DMS53 treated with DMSO at 0.1 percent for 48 hours (cell line): ENCODE measurements at regions not wholly inside any gene's neighbourhood (a gene's known extent, or its start where the extent isn't known, plus 50 kb on each side); places are given as distances from the start of the nearest gene placed in this dataset.

Source experiments
- DNase-seq: peaks from one replicate; lab custom pipeline; 2025; ENCODE audit not compliant: unreplicated experiment; lab: John Stamatoyannopoulos, UW

DNA sequence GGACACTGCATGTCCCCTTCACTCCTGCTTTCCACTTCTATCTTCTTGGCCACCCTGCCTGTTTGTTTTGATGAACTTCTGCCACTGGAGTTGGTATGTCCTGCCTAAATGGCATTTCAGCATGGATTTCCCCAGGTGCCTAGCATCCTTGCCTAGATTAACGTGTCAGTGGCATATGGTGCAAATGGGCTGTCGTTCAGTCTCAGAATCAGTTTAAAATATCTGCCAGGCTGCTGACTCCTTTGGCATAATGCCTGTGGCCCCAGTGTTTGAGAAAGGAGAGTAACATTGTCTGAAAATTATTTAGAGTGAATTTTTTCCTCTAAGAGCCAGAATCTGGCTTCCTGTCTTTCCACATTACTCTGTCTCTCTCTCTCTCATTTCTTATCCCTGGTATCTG, 64.9 kb upstream of the BARHL2 start:
- no peak for DNase-seq

DNA sequence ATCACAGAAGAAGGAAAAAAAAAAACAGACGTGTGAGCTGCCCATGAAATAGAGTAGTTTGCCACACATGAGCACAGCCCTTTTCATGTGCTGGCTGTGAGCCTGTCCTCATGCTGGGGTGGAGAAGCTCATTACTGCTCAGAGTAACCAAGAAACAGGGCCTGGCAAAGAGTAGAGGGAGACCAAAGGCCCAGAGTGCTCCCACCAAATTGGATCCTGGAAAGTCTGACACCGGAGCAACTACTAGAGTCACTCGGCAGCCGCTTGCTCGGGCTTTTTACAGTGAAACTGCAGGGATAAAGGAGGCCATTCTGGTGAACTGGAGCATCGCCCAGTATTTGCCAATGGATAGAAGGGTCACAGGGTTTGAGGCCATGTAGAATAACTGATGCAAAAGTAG, 64.4 kb upstream of the BARHL2 start:
- DNase-seq = no peak

DNA sequence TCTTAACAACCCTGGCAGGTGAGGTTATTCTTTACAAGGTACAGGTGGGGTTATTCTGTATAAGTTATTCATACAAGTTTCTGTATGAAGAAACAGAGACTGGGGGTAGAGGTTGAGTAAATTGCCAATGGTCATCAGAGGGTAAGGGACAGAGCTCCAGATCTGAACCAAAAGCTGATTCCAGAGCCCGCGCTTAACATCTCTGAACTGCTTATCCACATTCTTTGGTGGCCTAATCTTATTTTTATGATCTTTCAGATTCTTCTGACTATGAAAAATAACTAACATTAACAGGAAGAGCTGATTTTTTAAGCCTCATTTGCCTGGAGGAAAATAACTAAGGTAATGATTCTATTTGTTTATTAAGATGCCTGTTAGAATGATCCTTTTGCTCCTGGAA, 63.9 kb upstream of the BARHL2 start:
- no peak for DNase-seq

DNA sequence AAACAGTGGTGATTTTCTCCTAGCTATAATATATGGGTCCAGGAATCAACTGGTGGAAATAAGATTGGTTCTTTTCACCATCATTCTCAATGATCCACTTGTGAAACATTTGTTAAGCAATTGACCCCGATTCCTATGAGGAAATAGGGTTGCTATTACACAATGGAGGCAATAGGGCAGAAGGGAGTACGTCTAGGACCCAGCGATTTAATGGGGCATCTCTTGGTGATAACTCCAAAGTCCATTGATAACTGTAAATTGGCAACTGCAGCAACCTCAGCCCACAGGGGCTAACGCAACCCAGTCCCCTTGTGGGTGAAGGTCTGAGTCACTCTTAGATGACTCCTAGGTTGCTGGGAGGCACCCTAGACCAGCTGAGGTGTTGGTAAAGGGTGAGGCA, 62.5 kb upstream of the BARHL2 start:
- no peak for DNase-seq

DNA sequence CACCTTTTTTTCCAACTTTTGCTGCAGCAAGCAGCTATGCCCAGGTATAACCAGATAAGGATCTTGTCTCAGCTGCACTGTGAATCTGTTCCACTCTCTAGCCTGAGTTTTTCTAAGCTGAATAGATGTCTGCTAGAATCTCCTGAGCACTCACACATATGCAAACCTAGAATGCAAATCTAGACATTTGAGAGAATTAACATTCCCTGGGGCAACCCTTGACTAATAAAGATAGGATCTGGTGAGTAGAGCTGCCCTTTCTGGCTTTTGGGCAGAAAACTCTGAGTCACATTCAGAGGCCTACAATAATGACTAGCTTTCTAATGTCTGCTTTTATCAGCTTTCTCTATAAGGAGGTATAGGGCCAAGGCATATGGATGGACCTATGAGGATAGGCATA, 61.4 kb upstream of the BARHL2 start:
- no peak for DNase-seq

DNA sequence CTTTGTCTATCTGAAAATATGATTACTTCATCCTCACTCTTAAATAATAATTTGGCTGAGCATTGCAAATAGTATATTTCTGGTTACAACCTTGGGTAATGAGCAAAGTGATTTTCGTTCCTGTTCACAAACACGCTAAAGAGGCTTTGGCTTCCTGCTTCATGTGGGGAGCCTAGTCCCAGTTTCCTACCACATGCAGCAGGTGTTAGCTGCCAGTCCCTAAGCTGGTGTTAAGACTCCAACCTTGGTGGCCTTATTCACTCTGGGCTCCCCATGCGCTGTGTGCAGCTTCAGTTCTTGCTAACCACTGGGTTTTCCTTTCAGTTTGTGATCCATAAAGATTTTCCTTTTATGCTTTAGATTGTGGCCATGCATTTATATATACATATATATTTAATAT, 56.7 kb upstream of the BARHL2 start:
- DNase-seq = no peak

DNA sequence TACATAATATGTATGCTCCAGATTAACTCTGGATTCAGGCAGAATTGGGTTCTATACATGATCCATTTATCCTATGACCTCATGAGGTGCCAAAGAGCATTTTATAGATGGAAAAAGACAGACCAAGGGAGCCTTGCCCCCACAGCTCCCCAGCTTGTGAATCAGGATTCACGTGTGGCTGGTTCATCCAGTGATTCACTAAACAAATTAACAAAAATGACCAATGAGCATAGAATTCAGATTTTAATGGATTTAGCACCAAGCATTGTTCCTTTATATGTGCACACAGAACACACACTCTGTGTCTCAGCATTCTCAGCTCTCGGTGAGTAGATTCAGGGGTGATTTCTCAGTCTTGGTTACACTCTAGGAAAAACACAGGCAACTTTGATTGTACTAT, 51.7 kb upstream of the BARHL2 start:
- DNase-seq = no peak

DNA sequence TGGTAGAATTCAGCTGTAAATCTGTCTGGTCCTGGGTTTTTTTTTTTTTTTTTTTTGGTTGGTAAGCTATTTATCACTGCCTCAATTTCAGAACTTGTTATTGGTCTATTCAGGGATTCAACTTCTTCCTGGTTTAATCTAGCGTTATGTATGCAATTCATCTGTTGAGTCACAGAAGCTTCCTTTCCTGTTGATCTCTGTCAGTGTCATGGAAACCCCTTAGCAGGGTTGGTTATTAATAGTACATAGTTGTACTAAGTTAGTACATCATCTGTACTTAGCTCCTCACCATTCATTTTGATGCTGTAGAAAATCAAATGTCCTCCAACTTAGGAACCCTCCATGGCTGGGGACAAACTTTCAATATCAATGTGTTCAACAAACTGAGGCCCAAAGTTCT, 51.0 kb upstream of the BARHL2 start:
- DNase-seq = no peak
